Mucosa of descending colon (tissue), 3 donors: ENCODE measurements at regions not wholly inside any gene's neighbourhood (a gene's known extent, or its start where the extent isn't known, plus 50 kb on each side); places are given as distances from the start of the nearest gene placed in this dataset.

ENCODE experiments used
- ATAC-seq: fragments of 200-7000 bp; cut with Tn5 transposase; one replicate; pipeline ENCODE4 v1.9.1; 2020; ENCODE audit warnings: mild to moderate bottlenecking, moderate library complexity
- DNase-seq, 3 donors: peaks; one replicate each; pipeline ENCODE4 v3.0.0-alpha.2; 2020
- H3K36me3 ChIP-seq: fragments of 200-600 bp; one replicate; pipeline ENCODE4 v1.8.0; 2021; ENCODE audit warnings: low read depth, mild to moderate bottlenecking
- H3K4me1 ChIP-seq: fragments of 200-600 bp; one replicate; pipeline ENCODE4 v1.8.0; 2021; ENCODE audit warnings: low read depth, mild to moderate bottlenecking
- H3K4me3 ChIP-seq: fragments of 200-600 bp; one replicate; pipeline ENCODE4 v1.8.0; 2021; ENCODE audit warnings: mild to moderate bottlenecking
- H3K9me3 ChIP-seq: fragments of 200-600 bp; one replicate; pipeline ENCODE4 v1.8.0; 2021; ENCODE audit warnings: mild to moderate bottlenecking
- intact Hi-C, 2 donors: fragments of 100-400 bp; cut with DNase I in 1 of 2; cut with micrococcal nuclease in 1 of 2; formaldehyde crosslinking; loops; one replicate each; pipeline versions ENCODE4 v1.11.0 to v1.11.1; 2022; cut with DNase I, micrococcal nuclease
- TF ChIP-seq, protein P1 (sequence below): fragments of 200-600 bp; IDR thresholded peaks from one replicate; pipeline ENCODE4 v1.8.0; 2022; ENCODE audit warnings: antibody characterized with exemption, mild to moderate bottlenecking
- donor health status: DM: no; HTN: no; CAD: no; lungs with moderate emphysema.
- donor health status: DM: no; HTN: no; CAD: no.
- donor health status: DM: no; HTN: yes; CAD: no.

- ATAC-seq (no peak), DNase-seq (no peak)
- TF ChIP-seq, protein P1, sequence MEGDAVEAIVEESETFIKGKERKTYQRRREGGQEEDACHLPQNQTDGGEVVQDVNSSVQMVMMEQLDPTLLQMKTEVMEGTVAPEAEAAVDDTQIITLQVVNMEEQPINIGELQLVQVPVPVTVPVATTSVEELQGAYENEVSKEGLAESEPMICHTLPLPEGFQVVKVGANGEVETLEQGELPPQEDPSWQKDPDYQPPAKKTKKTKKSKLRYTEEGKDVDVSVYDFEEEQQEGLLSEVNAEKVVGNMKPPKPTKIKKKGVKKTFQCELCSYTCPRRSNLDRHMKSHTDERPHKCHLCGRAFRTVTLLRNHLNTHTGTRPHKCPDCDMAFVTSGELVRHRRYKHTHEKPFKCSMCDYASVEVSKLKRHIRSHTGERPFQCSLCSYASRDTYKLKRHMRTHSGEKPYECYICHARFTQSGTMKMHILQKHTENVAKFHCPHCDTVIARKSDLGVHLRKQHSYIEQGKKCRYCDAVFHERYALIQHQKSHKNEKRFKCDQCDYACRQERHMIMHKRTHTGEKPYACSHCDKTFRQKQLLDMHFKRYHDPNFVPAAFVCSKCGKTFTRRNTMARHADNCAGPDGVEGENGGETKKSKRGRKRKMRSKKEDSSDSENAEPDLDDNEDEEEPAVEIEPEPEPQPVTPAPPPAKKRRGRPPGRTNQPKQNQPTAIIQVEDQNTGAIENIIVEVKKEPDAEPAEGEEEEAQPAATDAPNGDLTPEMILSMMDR = no peak
- Histone ChIP-seq H3K9me3 (no peaks in the 10 kb centered on the region), H3K36me3 (no peaks in the 10 kb centered on the region), H3K4me3 (no peak overlapping the region), H3K4me1 (no peaks in the 10 kb centered on the region)
- intact Hi-C loops = no loop called here
Measured at GRCh38 chr9:1115370-1115769, 65.2 kb downstream of the DMRT2 start.

DNA sequence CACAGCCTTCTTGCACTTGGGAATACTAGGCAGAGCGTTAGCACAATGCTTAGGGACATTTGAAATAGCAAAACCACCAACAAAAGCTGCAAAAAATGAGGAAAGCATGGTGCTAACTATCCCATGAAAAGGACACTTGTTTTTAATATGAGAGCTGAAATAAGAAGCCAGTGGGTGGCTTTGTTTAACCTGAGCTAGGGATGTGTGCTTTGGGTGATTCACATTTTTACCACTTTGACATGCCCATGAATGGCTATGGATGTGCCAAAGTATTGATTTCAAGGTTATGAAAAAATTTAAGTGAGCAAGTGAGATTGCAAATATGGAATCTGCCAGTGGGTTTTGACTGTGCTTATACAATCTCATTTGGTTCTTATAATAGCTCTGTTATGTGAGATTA, 67.3 kb downstream of the DMRT2 start:
- Histone ChIP-seq H3K36me3 (no peaks in the 10 kb centered on the region), H3K4me1 (no peaks in the 10 kb centered on the region), H3K4me3 (no peak overlapping the region), H3K9me3 (no peaks in the 10 kb centered on the region)
- no peak for ATAC-seq
- no peak for DNase-seq
- TF ChIP-seq, protein P1 = no peak
- intact Hi-C loops = no loop called here

GRCh38 chr9:1120500-1121165, 70.5 kb downstream of the DMRT2 start:
- Histone ChIP-seq H3K4me1 (no peaks in the 10 kb centered on the region), H3K4me3 (no peak overlapping the region), H3K36me3 (no peaks in the 10 kb centered on the region), H3K9me3 (no peaks in the 10 kb centered on the region)
- no peak for ATAC-seq
- TF ChIP-seq, protein P1 = no peak
- DNase-seq = no peak
- intact Hi-C loops = no loop called here

- intact Hi-C loops = no loop called here
- H3K36me3 ChIP-seq = no peaks in the 10 kb centered on the region
- H3K9me3 ChIP-seq = no peaks in the 10 kb centered on the region
- DNase-seq (no peak), ATAC-seq (no peak)
- TF ChIP-seq, protein P1 = no peak
- no peak overlapping the region for H3K4me3 ChIP-seq
- no peaks in the 10 kb centered on the region for H3K4me1 ChIP-seq
Measured at GRCh38 chr9:1125741-1126140, 75.6 kb downstream of the DMRT2 start.

- no peaks in the 10 kb centered on the region for H3K4me1 ChIP-seq
- intact Hi-C loops = no loop called here
- DNase-seq = no peak
- no peak overlapping the region for H3K4me3 ChIP-seq
- no peaks in the 10 kb centered on the region for H3K9me3 ChIP-seq
- ATAC-seq = no peak
- H3K36me3 ChIP-seq = no peaks in the 10 kb centered on the region
- TF ChIP-seq, protein P1 = no peak
Measured at GRCh38 chr9:1128046-1128445, 77.9 kb downstream of the DMRT2 start.

DNA sequence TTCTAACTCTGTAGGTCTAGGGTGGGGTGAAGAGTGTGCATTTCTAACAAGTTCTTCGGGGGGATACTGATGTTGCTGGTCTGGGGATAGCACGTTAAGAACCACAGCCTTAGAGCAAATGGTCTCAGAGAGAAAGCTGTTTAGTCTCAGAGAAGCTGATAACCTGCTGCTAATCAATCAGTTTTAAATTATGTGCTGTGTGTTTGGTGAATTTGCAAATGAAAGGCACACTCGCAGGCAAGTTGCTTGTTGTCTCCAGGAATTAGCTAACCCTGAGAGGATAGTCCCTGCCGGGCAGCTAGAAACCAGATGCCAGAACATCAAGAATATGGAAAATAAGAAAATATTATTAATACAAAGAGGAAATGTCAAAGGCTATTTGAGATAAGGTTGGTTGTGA, 79.2 kb downstream of the DMRT2 start:
- Histone ChIP-seq H3K4me3 (no peak overlapping the region), H3K4me1 (no peaks in the 10 kb centered on the region), H3K36me3 (no peaks in the 10 kb centered on the region), H3K9me3 (no peaks in the 10 kb centered on the region)
- ATAC-seq (no peak), DNase-seq (no peak)
- intact Hi-C loops = no loop called here
- TF ChIP-seq, protein P1 = no peak
